Common myeloid progenitor, CD34-positive (primary cell): ENCODE measurements at regions not wholly inside any gene's neighbourhood (a gene's known extent, or its start where the extent isn't known, plus 50 kb on each side); places are given as distances from the start of the nearest gene placed in this dataset.

Experiments used
- CTCF ChIA-PET: fragments of 350-600 bp; sonication (Branson Sonifier 250); formaldehyde crosslinking; loops from one replicate; lab custom pipeline; 2021; ENCODE audit warnings: antibody characterized with exemption; lab: Charles Lee
- POLR2A ChIA-PET: fragments of 350-600 bp; sonication (Branson Sonifier 250); formaldehyde crosslinking; loops from one replicate; lab custom pipeline; 2021; ENCODE audit warnings: antibody characterized with exemption; lab: Charles Lee
- DNase-seq, 3 donors: peaks; one replicate each; pipeline versions ENCODE4 v3.0.0 to v3.0.0-alpha.2; 2013
- H3K27ac ChIP-seq, 2 experiments: 1 replicate in 1 of 2; 2 replicates in 1 of 2; pipeline ENCODE4 v1.7.0; 2013; ENCODE audit warnings: inconsistent platforms in 2 of 2, low read length in 2 of 2, mild to moderate bottlenecking in 2 of 2, low read depth in 1 of 2, moderate library complexity in 1 of 2; ENCODE audit not compliant: severe bottlenecking in 2 of 2, insufficient read depth in 1 of 2, poor library complexity in 1 of 2
- H3K27me3 ChIP-seq, 5 experiments: replicated peaks in 2 of 5; 1 replicate in 3 of 5; 2 replicates in 2 of 5; pipeline versions ENCODE4 v1.6.1 to v1.7.0; 2013; ENCODE audit warnings: low read length in 4 of 5, mild to moderate bottlenecking in 2 of 5, moderate library complexity in 2 of 5, inconsistent platforms in 1 of 5; ENCODE audit not compliant: insufficient read depth in 5 of 5, control insufficient read depth in 4 of 5
- H3K36me3 ChIP-seq, 4 experiments: 1 replicate in 2 of 4; 2 replicates in 2 of 4; pipeline versions ENCODE4 v1.6.1 to v1.7.0; 2013; ENCODE audit warnings: low read length in 3 of 4, control low read depth in 1 of 4, mild to moderate bottlenecking in 1 of 4; ENCODE audit not compliant: control insufficient read depth in 4 of 4, insufficient read depth in 4 of 4
- H3K4me1 ChIP-seq, 4 experiments: 1 replicate in 3 of 4; 2 replicates in 1 of 4; pipeline versions ENCODE4 v1.6.1 to v1.7.1; 2013; ENCODE audit warnings: low read length in 3 of 4, mild to moderate bottlenecking in 3 of 4, control low read depth in 1 of 4, inconsistent platforms in 1 of 4, moderate library complexity in 1 of 4; ENCODE audit not compliant: control insufficient read depth in 4 of 4, insufficient read depth in 4 of 4; ENCODE audit errors: control extremely low read depth in 1 of 4
- H3K4me3 ChIP-seq, 7 experiments: 1 replicate in 4 of 7; 2 replicates in 3 of 7; pipeline versions ENCODE4 v1.5.1 to v1.7.0; 2013; ENCODE audit warnings: mild to moderate bottlenecking in 7 of 7, low read length in 6 of 7, moderate library complexity in 6 of 7, inconsistent platforms in 2 of 7, low read depth in 2 of 7, control low read depth in 1 of 7; ENCODE audit not compliant: insufficient read depth in 4 of 7, control insufficient read depth in 1 of 7; ENCODE audit errors: extremely low read depth in 1 of 7
- H3K9me3 ChIP-seq, 5 experiments: 1 replicate in 4 of 5; 2 replicates in 1 of 5; pipeline versions ENCODE4 v1.6.1 to v1.7.1; 2013; ENCODE audit warnings: low read length in 4 of 5, mild to moderate bottlenecking in 2 of 5, inconsistent platforms in 1 of 5, low read depth in 1 of 5, moderate library complexity in 1 of 5; ENCODE audit not compliant: control insufficient read depth in 4 of 5, insufficient read depth in 2 of 5; ENCODE audit errors: control extremely low read depth in 1 of 5
- WGBS: methylation state at CpG from one replicate; pipeline ENCODE4 v1.1.5; 2013; ENCODE audit not compliant: insufficient coverage; 5-methylcytosine and 5-hydroxymethylcytosine counted together

DNA sequence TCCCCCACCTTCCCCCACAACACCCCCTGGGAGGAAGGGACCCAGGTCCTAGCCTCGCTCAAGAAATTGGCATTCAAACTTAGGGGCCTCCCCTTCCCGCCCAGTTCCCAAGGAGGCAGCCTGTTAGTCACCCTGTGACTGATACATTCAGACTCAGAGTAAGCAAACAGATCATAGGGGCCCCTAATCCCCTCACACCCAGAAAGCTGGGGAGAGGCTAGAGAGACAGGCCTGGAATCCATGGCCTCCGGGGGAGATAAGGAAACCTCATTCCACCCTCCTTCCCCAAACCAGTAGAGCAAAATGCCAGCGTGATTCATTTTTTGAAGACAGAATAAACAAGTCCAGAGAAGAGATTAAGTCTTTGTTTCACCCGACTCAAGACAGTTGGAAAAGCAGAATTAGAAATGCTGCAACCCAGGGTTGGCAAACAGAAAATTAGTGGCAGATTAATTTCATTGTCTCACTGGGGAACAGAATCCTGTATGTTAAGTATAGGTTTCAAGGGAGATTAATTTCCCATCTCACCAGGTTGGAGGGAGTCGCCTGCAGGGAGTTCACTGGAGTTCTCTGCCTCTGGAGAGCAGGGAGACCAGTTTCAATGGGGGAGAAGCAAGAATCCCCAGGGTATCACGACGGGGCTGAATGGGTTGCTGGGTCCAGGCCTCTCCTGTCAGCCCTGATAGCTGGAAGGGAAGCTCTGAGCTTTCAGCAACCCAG lies 268.3 kb downstream of the UACA start:
- no peak overlapping the region for H3K4me3 ChIP-seq
- POLR2A ChIA-PET = interaction anchor here (1.0 to 1.8 kb wide), 2 partner anchors 10 to 14 kb away, joined by 3 to 11 read pairs; no protein-coding TSS in a partner anchor

DNA sequence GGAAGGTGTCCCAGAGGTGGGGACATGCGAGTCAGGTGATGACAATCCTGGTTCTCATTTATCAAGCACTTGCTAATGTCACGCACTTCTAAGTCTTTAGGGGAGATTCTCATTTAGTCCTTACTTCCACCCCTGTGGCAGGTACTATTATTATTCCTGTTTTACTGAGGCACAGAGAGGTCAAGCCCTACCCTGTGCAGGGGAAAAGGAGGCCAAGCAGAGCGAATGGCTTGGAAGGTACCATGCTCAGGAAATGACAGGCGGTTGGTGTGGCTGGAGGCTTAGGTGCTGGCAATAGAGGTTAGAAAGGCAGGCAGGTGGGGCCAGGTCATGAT lies 268.9 kb downstream of the UACA start:
- POLR2A ChIA-PET = no interaction called here
- no peak overlapping the region for H3K27ac ChIP-seq
- no peak overlapping the region for H3K4me3 ChIP-seq
- H3K4me1 ChIP-seq = peaks cover 17 to 97% (median 89%) of the 10 kb centered on the region in 4 experiments
- no peak for DNase-seq
- CTCF ChIA-PET = interaction anchor here (3.2 kb wide), 1 partner anchor 11 kb away, joined by 29 read pairs; no protein-coding TSS in a partner anchor
- no peaks in the 10 kb centered on the region for H3K9me3 ChIP-seq
- H3K36me3 ChIP-seq = no peaks in the 10 kb centered on the region
- H3K27me3 ChIP-seq = no peaks in the 10 kb centered on the region
- 93% methylated on average over 2 of the region's 4 CpGs for WGBS

More for the DNA sequence above, 268.3 kb downstream of the UACA start:
- Histone ChIP-seq H3K36me3 (no peaks in the 10 kb centered on the region), H3K4me1 (peaks cover 17 to 97% (median 89%) of the 10 kb centered on the region in 4 experiments), H3K9me3 (no peaks in the 10 kb centered on the region), H3K27me3 (no peaks in the 10 kb centered on the region), H3K27ac (no peak overlapping the region)
- 32% methylated on average over 3 of the region's 8 CpGs for WGBS
- CTCF ChIA-PET = interaction anchor here (0.9 to 3.2 kb wide), 3 partner anchors 11 to 142 kb away, joined by 3 to 29 read pairs (median 3); no protein-coding TSS in a partner anchor
- DNase-seq = peak in 2 of 3 donors; percentile 54 to 71

GRCh38 chr15:70493787-70494516 lies 269.4 kb downstream of the UACA start:
- ChIA-PET POLR2A (interaction anchor here (3.2 kb wide), 1 partner anchor 11 kb away, joined by 21 read pairs; no protein-coding TSS in a partner anchor), CTCF (interaction anchor here (0.6 to 17.7 kb wide), 6 partner anchors 13 to 841 kb away, joined by 3 to 281 read pairs (median 30); no protein-coding TSS in a partner anchor)
- H3K27me3 ChIP-seq = no peaks in the 10 kb centered on the region
- H3K4me3 ChIP-seq = no peak overlapping the region
- WGBS = 86% methylated on average over 10 of the region's 13 CpGs
- H3K27ac ChIP-seq = no peak overlapping the region
- no peaks in the 10 kb centered on the region for H3K36me3 ChIP-seq
- no peak for DNase-seq
- H3K4me1 ChIP-seq = peaks cover 17 to 97% (median 91%) of the 10 kb centered on the region in 4 experiments
- no peaks in the 10 kb centered on the region for H3K9me3 ChIP-seq

- Histone ChIP-seq H3K27me3 (no peaks in the 10 kb centered on the region), H3K4me1 (peaks cover 17 to 99% (median 93%) of the 10 kb centered on the region in 4 experiments), H3K36me3 (no peaks in the 10 kb centered on the region), H3K27ac (no peak overlapping the region), H3K4me3 (no peak overlapping the region), H3K9me3 (no peaks in the 10 kb centered on the region)
- WGBS = no CpG with 5 or more reads among the region's 1 CpG
- DNase-seq = no peak
- POLR2A ChIA-PET = interaction anchor here (1.4 to 3.2 kb wide), 2 partner anchors 11 to 227 kb away, joined by 4 to 21 read pairs; no protein-coding TSS in a partner anchor
- CTCF ChIA-PET = interaction anchor here (0.6 to 17.7 kb wide), 7 partner anchors 11 to 840 kb away, joined by 3 to 281 read pairs (median 3); no protein-coding TSS in a partner anchor
Measured at GRCh38 chr15:70493376-70493775, 270.0 kb downstream of the UACA start.

GRCh38 chr15:70492240-70493177 lies 270.8 kb downstream of the UACA start:
- POLR2A ChIA-PET = interaction anchor here (1.4 to 3.2 kb wide), 2 partner anchors 12 to 226 kb away, joined by 4 to 21 read pairs; no protein-coding TSS in a partner anchor
- H3K27me3 ChIP-seq = no peaks in the 10 kb centered on the region
- no peaks in the 10 kb centered on the region for H3K36me3 ChIP-seq
- H3K4me3 ChIP-seq = peak overlapping the region in 6 of 7 experiments; percentile 9 to 69 (median 55)
- H3K4me1 ChIP-seq = peaks cover 19 to 100% (median 94%) of the 10 kb centered on the region in 4 experiments
- WGBS = 1% methylated on average over 10 of the region's 20 CpGs
- H3K9me3 ChIP-seq = no peaks in the 10 kb centered on the region
- DNase-seq = peak; percentile 92 to 99 (median 99)
- CTCF ChIA-PET = interaction anchor here (0.6 to 17.7 kb wide), 8 partner anchors 10 to 235 kb away, joined by 3 to 281 read pairs (median 4); no protein-coding TSS in a partner anchor
- peak overlapping the region in 1 of 2 experiments; percentile 36 for H3K27ac ChIP-seq

DNA sequence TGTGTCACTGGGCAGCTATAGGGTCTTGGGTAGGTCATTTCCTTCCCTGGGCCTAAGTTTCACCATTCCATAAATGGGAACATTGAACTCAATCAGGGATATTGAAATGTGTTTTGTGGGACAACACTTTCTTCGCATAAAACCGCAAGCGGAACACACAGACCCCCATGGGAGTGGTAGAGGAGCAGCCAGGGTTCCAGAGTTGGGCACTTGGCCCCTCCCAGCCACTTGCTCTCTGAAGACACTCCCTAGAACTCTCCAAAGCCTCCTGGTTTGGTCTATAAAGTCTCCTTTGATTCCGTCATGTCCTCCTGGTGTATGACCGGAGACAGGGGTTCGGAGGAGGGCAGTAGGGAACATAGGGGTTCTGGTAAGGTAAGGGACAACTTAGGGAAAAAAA lies 271.7 kb downstream of the UACA start:
- H3K4me3 ChIP-seq = peak overlapping the region in 4 of 7 experiments; percentile 10 to 69 (median 22)
- peaks cover 22 to 100% (median 97%) of the 10 kb centered on the region in 4 experiments for H3K4me1 ChIP-seq
- H3K27me3 ChIP-seq = no peaks in the 10 kb centered on the region
- H3K36me3 ChIP-seq = no peaks in the 10 kb centered on the region
- ChIA-PET CTCF (interaction anchor here (0.7 to 17.7 kb wide), 6 partner anchors 14 to 77 kb away, joined by 3 to 281 read pairs (median 32); no protein-coding TSS in a partner anchor), POLR2A (interaction anchor here (3.2 kb wide), 1 partner anchor 13 kb away, joined by 21 read pairs; no protein-coding TSS in a partner anchor)
- 91% methylated on average over 4 of the region's 6 CpGs for WGBS
- H3K9me3 ChIP-seq = no peaks in the 10 kb centered on the region
- no peak for DNase-seq
- H3K27ac ChIP-seq = no peak overlapping the region
